Fibroblast of peridontal ligament (primary cell): ENCODE measurements at regions not wholly inside any gene's neighbourhood (a gene's known extent, or its start where the extent isn't known, plus 50 kb on each side); places are given as distances from the start of the nearest gene placed in this dataset.

Experiments used
- DNase-seq: peaks from one replicate; pipeline ENCODE4 v3.0.0-alpha.2; 2010; ENCODE audit errors: extremely low read depth

- no peak for DNase-seq
These were observed 96.6 kb upstream of the TMEM196 start for GRCh38 chr7:19869979-19870378.

- DNase-seq: no peak
These were observed 79.9 kb upstream of the TMEM196 start for GRCh38 chr7:19853261-19853832.

- DNase-seq: no peak
These were observed 78.8 kb upstream of the TMEM196 start for GRCh38 chr7:19852192-19852591.

GRCh38 chr7:19851504-19851903, 78.1 kb upstream of the TMEM196 start:
- no peak for DNase-seq

- no peak for DNase-seq
These were observed 61.1 kb upstream of the TMEM196 start for GRCh38 chr7:19834566-19834965.

GRCh38 chr7:19830604-19831003, 57.2 kb upstream of the TMEM196 start:
- no peak for DNase-seq
